Fibroblast of mammary gland (primary cell): ENCODE measurements at regions not wholly inside any gene's neighbourhood (a gene's known extent, or its start where the extent isn't known, plus 50 kb on each side); places are given as distances from the start of the nearest gene placed in this dataset.

Source experiments
- DNase-seq: peaks from one replicate; pipeline ENCODE4 v3.0.0-alpha.2; 2010; ENCODE audit warnings: low read depth
- H3K4me3 ChIP-seq: 2 replicates; pipeline ENCODE4 v1.5.1; 2011; ENCODE audit warnings: low read depth, mild to moderate bottlenecking, low read length, moderate library complexity; ENCODE audit not compliant: control insufficient read depth
- TF ChIP-seq, protein P1 (sequence below): conservative IDR thresholded peaks from 2 replicates; pipeline ENCODE4 v1.5.1; 2011; ENCODE audit warnings: low read depth, low read length, inconsistent platforms; ENCODE audit not compliant: control insufficient read depth, insufficient read depth

DNA sequence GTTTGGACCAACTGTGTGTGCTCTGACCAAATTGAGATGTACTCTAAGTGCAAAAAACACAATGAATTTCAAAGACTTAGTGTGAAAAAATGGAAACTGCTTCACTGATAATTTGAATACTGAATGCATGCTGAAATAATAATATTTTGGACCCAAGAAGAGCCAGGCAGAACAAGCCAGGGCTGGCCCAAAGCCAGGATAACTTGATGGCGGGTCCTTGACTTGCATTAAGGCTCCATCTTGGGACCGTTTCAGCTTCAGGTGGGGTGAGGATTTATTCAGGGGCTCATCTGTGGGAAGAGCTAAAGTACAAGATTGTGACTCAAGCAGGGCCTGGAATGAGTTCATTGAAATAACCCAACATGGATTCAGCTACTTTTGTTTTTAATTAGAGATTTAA, 921.9 kb downstream of the QKI start:
- TF ChIP-seq, protein P1, sequence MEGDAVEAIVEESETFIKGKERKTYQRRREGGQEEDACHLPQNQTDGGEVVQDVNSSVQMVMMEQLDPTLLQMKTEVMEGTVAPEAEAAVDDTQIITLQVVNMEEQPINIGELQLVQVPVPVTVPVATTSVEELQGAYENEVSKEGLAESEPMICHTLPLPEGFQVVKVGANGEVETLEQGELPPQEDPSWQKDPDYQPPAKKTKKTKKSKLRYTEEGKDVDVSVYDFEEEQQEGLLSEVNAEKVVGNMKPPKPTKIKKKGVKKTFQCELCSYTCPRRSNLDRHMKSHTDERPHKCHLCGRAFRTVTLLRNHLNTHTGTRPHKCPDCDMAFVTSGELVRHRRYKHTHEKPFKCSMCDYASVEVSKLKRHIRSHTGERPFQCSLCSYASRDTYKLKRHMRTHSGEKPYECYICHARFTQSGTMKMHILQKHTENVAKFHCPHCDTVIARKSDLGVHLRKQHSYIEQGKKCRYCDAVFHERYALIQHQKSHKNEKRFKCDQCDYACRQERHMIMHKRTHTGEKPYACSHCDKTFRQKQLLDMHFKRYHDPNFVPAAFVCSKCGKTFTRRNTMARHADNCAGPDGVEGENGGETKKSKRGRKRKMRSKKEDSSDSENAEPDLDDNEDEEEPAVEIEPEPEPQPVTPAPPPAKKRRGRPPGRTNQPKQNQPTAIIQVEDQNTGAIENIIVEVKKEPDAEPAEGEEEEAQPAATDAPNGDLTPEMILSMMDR = no peak
- DNase-seq = peak; percentile 5

GRCh38 chr6:164331026-164331425, 916.5 kb downstream of the QKI start:
- H3K4me3 ChIP-seq = no peak overlapping the region
- no peak for DNase-seq
- TF ChIP-seq, protein P1 = no peak

More for the DNA sequence above, 921.9 kb downstream of the QKI start:
- no peak overlapping the region for H3K4me3 ChIP-seq

GRCh38 chr6:164325168-164325567, 910.6 kb downstream of the QKI start:
- H3K4me3 ChIP-seq = no peak overlapping the region
- TF ChIP-seq, protein P1 = no peak

GRCh38 chr6:164322533-164322932, 908.0 kb downstream of the QKI start:
- TF ChIP-seq, protein P1 = no peak
- no peak overlapping the region for H3K4me3 ChIP-seq
- DNase-seq = peak; percentile 97

More at GRCh38 chr6:164325168-164325567, 910.6 kb downstream of the QKI start:
- no peak for DNase-seq

GRCh38 chr6:164321297-164321696, 906.8 kb downstream of the QKI start:
- no peak for DNase-seq
- H3K4me3 ChIP-seq = no peak overlapping the region
- TF ChIP-seq, protein P1 = no peak

GRCh38 chr6:164315376-164315775, 900.9 kb downstream of the QKI start:
- H3K4me3 ChIP-seq = no peak overlapping the region
- DNase-seq = no peak
- TF ChIP-seq, protein P1 = no peak

- no peak overlapping the region for H3K4me3 ChIP-seq
- DNase-seq = no peak
- TF ChIP-seq, protein P1 = no peak
Measured at GRCh38 chr6:164308339-164308738, 893.8 kb downstream of the QKI start.
